CD4-positive, alpha-beta T cell (primary cell): ENCODE measurements at regions not wholly inside any gene's neighbourhood (a gene's known extent, or its start where the extent isn't known, plus 50 kb on each side); places are given as distances from the start of the nearest gene placed in this dataset.
"Not testable (repeated sequence)": the region's sequence is repeated elsewhere in the genome, so short reads cannot be mapped to it uniquely, and the experiment has no call there.

Experiments
- ATAC-seq: fragments of 200-7000 bp; cut with Tn5 transposase; one replicate; pipeline ENCODE4 v1.10.0; 2022; ENCODE audit warnings: mild to moderate bottlenecking; ENCODE audit not compliant: poor library complexity
- CTCF ChIA-PET: fragments of 350-600 bp; sonication (Branson Sonifier 250); formaldehyde crosslinking; loops from one replicate; lab custom pipeline; 2021; ENCODE audit warnings: antibody characterized with exemption, inconsistent platforms; lab: Charles Lee
- POLR2A ChIA-PET: fragments of 350-600 bp; sonication (Branson Sonifier 250); formaldehyde crosslinking; loops from one replicate; lab custom pipeline; 2021; ENCODE audit warnings: antibody characterized with exemption, inconsistent platforms; lab: Charles Lee
- DNase-seq, 14 experiments: peaks; one replicate each; pipeline ENCODE4 v3.0.0-alpha.2; 2013 to 2020; ENCODE audit warnings: mixed read lengths in 2 of 14
- H3K27ac ChIP-seq, 2 donors: one replicate each; pipeline versions ENCODE4 v1.5.1 to v1.7.0; 2013; ENCODE audit warnings: low read length in 2 of 2, low read depth in 1 of 2, mild to moderate bottlenecking in 1 of 2
- H3K27me3 ChIP-seq, 2 experiments: 1 replicate in 1 of 2; 2 replicates in 1 of 2; pipeline versions ENCODE4 v1.6.1 to v1.7.0; 2013; ENCODE audit warnings: low read length in 2 of 2, control low read depth in 1 of 2, mild to moderate bottlenecking in 1 of 2, moderate library complexity in 1 of 2; ENCODE audit not compliant: insufficient read depth in 2 of 2, control insufficient read depth in 1 of 2
- H3K36me3 ChIP-seq: one replicate; pipeline ENCODE4 v1.6.1; 2013; ENCODE audit warnings: low read length, control low read depth; ENCODE audit not compliant: insufficient read depth
- H3K4me1 ChIP-seq: one replicate; pipeline ENCODE4 v1.6.1; 2013; ENCODE audit warnings: low read length, control low read depth; ENCODE audit not compliant: insufficient read depth
- H3K4me3 ChIP-seq: one replicate; pipeline ENCODE4 v1.5.1; 2013; ENCODE audit warnings: mild to moderate bottlenecking, low read length, moderate library complexity
- H3K9me3 ChIP-seq, 2 experiments: 1 replicate in 1 of 2; 2 replicates in 1 of 2; pipeline versions ENCODE4 v1.6.1 to v1.7.0; 2013; ENCODE audit warnings: low read length in 2 of 2, mild to moderate bottlenecking in 2 of 2, control low read depth in 1 of 2, moderate library complexity in 1 of 2; ENCODE audit not compliant: control insufficient read depth in 1 of 2, insufficient read depth in 1 of 2
- H3K27ac Mint-ChIP-seq: one replicate; pipeline ENCODE4 v1.8.0; 2020; ENCODE audit warnings: mixed read lengths
- H3K27me3 Mint-ChIP-seq: one replicate; pipeline ENCODE4 v1.8.0; 2021; ENCODE audit warnings: mixed read lengths
- H3K36me3 Mint-ChIP-seq: one replicate; pipeline ENCODE4 v1.8.0; 2021; ENCODE audit warnings: low read depth, mixed read lengths
- H3K4me1 Mint-ChIP-seq: one replicate; pipeline ENCODE4 v1.8.0; 2021; ENCODE audit warnings: low read depth, mixed read lengths
- H3K4me3 Mint-ChIP-seq: one replicate; pipeline ENCODE4 v1.8.0; 2020; ENCODE audit warnings: mild to moderate bottlenecking, mixed read lengths
- H3K9me3 Mint-ChIP-seq: one replicate; pipeline ENCODE4 v1.8.0; 2020; ENCODE audit warnings: mixed read lengths
- intact Hi-C, 2 experiments: fragments of 100-400 bp; cut with DNase I in 1 of 2; cut with micrococcal nuclease in 1 of 2; formaldehyde crosslinking; loops; one replicate each; pipeline versions ENCODE4 v1.15.1 to v1.9.0; 2023 to 2025; cut with DNase I, micrococcal nuclease
- TF ChIP-seq, protein P1 (sequence below): fragments of 200-600 bp; IDR thresholded peaks from one replicate; pipeline ENCODE4 v1.8.0; 2022; ENCODE audit warnings: antibody characterized with exemption, mild to moderate bottlenecking

DNA sequence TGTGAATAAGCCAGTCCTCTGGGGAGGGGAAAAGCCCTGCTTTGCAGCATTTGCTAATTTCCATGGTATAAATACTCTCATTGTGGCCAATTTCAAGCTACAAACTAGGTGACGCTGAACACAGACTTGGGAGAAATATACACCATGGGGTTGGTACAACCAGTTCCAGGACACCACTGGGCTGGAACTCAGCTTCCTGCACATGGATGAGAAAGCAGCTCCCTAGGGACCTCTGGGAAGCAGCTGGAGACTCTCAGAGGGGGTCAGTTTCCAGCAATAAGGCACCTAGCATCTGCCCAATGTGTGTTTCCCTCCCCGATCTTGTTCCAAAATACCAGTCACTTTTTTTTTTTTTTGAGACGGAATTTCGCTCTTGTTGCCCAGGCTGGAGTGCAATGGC lies 56.8 kb upstream of the WDR11 start:
- no peaks in the 10 kb centered on the region for H3K4me1 ChIP-seq
- peaks cover 0 to 3% of the 10 kb centered on the region in 2 experiments for H3K27me3 ChIP-seq
- Mint-ChIP-seq H3K9me3 (no peaks in the 10 kb centered on the region), H3K27ac (no peak overlapping the region), H3K4me3 (no peak overlapping the region), H3K27me3 (peaks cover 19% of the 10 kb centered on the region), H3K36me3 (no peaks in the 10 kb centered on the region), H3K4me1 (no peaks in the 10 kb centered on the region)
- H3K36me3 ChIP-seq, result no peaks in the 10 kb centered on the region
- no peak overlapping the region for H3K4me3 ChIP-seq
- no peak for DNase-seq
- ATAC-seq, result no peak
- intact Hi-C loops, result no loop called here
- H3K9me3 ChIP-seq, result peaks cover 0 to 10% of the 10 kb centered on the region in 2 experiments
- H3K27ac ChIP-seq, result no peak overlapping the region
- TF ChIP-seq, protein P1, sequence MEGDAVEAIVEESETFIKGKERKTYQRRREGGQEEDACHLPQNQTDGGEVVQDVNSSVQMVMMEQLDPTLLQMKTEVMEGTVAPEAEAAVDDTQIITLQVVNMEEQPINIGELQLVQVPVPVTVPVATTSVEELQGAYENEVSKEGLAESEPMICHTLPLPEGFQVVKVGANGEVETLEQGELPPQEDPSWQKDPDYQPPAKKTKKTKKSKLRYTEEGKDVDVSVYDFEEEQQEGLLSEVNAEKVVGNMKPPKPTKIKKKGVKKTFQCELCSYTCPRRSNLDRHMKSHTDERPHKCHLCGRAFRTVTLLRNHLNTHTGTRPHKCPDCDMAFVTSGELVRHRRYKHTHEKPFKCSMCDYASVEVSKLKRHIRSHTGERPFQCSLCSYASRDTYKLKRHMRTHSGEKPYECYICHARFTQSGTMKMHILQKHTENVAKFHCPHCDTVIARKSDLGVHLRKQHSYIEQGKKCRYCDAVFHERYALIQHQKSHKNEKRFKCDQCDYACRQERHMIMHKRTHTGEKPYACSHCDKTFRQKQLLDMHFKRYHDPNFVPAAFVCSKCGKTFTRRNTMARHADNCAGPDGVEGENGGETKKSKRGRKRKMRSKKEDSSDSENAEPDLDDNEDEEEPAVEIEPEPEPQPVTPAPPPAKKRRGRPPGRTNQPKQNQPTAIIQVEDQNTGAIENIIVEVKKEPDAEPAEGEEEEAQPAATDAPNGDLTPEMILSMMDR, result no peak
- POLR2A ChIA-PET, result no interaction called here
- CTCF ChIA-PET, result no interaction called here

DNA sequence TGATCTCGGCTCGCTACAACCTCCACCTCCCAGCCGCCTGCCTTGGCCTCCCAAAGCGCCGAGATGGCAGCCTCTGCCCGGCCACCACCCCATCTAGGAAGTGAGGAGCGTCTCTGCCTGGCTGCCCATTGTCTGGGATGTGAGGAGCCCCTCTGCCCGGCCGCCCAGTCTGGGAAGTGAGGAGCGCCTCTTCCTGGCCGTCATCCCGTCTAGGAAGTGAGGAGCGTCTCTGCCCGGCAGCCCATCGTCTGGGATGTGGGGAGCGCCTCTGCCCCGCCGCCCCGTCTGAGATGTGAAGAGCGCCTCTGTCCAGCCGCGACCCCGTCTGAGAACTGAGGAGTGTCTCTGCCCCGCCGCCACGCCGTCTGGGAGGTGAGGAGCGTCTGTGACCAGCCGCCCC lies 52.9 kb upstream of the WDR11 start:
- H3K36me3 ChIP-seq, H3K27ac ChIP-seq, POLR2A ChIA-PET, intact Hi-C loops, H3K27me3 ChIP-seq, H3K4me1 Mint-ChIP-seq, H3K36me3 Mint-ChIP-seq, H3K4me3 ChIP-seq, ATAC-seq, DNase-seq, H3K4me1 ChIP-seq, CTCF ChIA-PET, H3K9me3 Mint-ChIP-seq, H3K27ac Mint-ChIP-seq, H3K4me3 Mint-ChIP-seq: not testable (repeated sequence)
- H3K27me3 Mint-ChIP-seq, result peaks cover 23% of the 10 kb centered on the region
- peaks cover 0 to 10% of the 10 kb centered on the region in 2 experiments for H3K9me3 ChIP-seq

DNA sequence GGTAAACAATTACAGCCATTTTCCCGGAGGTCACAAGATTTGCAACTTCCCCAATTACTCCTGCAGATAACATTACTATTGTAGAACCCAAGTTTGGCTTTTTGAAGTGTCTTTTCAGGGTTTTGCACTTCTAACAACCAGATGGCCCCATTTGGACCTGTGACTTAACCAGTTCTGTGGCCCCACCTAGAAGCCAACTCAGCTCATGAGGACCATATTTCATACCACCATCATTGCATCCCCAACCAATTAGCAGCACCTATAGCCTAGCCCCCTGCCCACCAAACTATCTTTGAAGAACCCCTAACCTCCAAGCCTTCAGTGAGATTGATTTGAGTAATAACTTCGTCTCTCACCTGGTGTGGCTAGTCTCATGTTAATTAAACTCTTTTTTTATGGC lies 51.3 kb upstream of the WDR11 start:
- no peak for ATAC-seq
- Mint-ChIP-seq H3K4me3 (no peak overlapping the region), H3K27me3 (peaks cover 13% of the 10 kb centered on the region), H3K36me3 (no peaks in the 10 kb centered on the region), H3K9me3 (no peaks in the 10 kb centered on the region), H3K27ac (no peak overlapping the region), H3K4me1 (no peaks in the 10 kb centered on the region)
- Histone ChIP-seq H3K27me3 (no peaks in the 10 kb centered on the region), H3K9me3 (peaks cover 0 to 10% of the 10 kb centered on the region in 2 experiments), H3K36me3 (no peaks in the 10 kb centered on the region), H3K4me3 (no peak overlapping the region), H3K27ac (no peak overlapping the region), H3K4me1 (no peaks in the 10 kb centered on the region)
- no peak for DNase-seq
- TF ChIP-seq, protein P1, result no peak
- intact Hi-C loops, result no loop called here
- CTCF ChIA-PET, result no interaction called here
- POLR2A ChIA-PET, result no interaction called here

DNA sequence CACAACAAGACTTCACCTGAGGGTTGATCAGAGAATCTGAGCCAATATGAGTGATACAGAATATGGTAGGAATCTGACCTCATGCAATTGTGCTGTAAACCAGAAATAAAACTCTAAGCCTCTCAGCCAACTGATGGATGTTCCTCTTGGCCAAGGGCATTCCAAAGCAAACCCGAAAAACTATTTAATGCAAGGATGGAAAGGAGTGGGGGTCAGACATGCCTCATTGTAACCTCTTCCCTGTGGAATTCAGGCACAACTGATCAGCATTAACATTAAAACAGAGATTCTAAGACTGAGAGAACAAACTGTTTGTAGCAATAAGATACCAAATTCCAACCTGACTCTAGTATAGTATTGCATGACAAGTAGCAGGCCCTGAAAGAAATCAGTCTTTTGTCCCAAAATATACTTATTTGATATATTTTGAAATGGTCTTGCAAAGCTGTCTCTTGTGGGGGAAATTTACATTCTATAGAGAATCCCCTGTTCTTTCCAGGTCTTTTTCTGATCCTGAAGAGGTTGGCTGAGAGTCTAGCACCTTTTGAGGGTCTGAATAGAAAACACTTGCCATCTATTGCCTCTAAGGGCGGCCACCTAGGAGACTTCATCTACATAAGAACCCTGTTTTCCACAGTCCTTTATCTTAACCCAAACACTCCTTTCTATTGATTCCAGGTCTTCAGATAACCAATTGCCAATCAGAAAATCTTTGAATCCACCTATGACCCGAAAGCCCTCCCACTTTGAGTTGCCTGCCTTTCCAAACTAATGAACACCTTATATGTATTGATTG lies 50.4 kb upstream of the WDR11 start:
- no peaks in the 10 kb centered on the region for H3K36me3 Mint-ChIP-seq
- POLR2A ChIA-PET, result no interaction called here
- no peak overlapping the region for H3K4me3 Mint-ChIP-seq
- no peak overlapping the region for H3K27ac ChIP-seq
- ATAC-seq, result no peak
- H3K4me3 ChIP-seq, result no peak overlapping the region
- H3K36me3 ChIP-seq, result no peaks in the 10 kb centered on the region
- CTCF ChIA-PET, result no interaction called here
- H3K27me3 Mint-ChIP-seq, result peaks cover 10% of the 10 kb centered on the region
- intact Hi-C loops, result no loop called here
- no peaks in the 10 kb centered on the region for H3K4me1 Mint-ChIP-seq
- no peaks in the 10 kb centered on the region for H3K27me3 ChIP-seq
- no peak overlapping the region for H3K27ac Mint-ChIP-seq
- H3K9me3 ChIP-seq, result peaks cover 0 to 10% of the 10 kb centered on the region in 2 experiments
- H3K4me1 ChIP-seq, result no peaks in the 10 kb centered on the region
- no peaks in the 10 kb centered on the region for H3K9me3 Mint-ChIP-seq
- TF ChIP-seq, protein P1, result no peak
- DNase-seq, result no peak
